HG02759 (cell line): ENCODE measurements at regions not wholly inside any gene's neighbourhood (a gene's known extent, or its start where the extent isn't known, plus 50 kb on each side); places are given as distances from the start of the nearest gene placed in this dataset.
"Not testable (repeated sequence)": the region's sequence is repeated elsewhere in the genome, so short reads cannot be mapped to it uniquely, and the experiment has no call there.

Experiments
- ATAC-seq: cut with Tn5 transposase; IDR thresholded peaks from one replicate; pipeline ENCODE4 v1.9.1; 2021; ENCODE audit warnings: mild to moderate bottlenecking, moderate library complexity; ENCODE audit not compliant: unreplicated experiment

GRCh38 chr4:63106600-63106999 is 1302.7 kb downstream of the TECRL start:
- ATAC-seq = no peak

- ATAC-seq = no peak
These were observed 1303.4 kb downstream of the TECRL start for GRCh38 chr4:63105839-63106238.

DNA sequence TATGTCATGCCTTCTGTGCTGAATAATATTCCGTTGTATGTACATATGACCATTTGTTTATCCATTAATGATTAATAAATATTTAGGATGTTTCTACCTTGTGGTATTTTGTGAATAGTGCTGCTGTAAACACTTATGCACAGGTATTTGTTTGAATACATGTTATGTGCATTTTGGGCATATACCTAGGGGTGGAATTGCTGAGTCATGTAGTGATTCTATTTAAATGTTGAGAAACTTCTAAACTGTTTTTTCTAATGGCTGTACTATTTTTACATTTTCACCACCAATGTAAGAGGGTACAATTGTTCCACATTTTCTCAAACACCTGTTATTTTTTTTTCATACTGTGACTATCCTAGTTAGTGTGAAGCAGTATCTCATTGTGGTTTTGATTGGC is 1318.6 kb downstream of the TECRL start:
- no peak for ATAC-seq

GRCh38 chr4:63085091-63085490 is 1324.2 kb downstream of the TECRL start:
- no peak for ATAC-seq

DNA sequence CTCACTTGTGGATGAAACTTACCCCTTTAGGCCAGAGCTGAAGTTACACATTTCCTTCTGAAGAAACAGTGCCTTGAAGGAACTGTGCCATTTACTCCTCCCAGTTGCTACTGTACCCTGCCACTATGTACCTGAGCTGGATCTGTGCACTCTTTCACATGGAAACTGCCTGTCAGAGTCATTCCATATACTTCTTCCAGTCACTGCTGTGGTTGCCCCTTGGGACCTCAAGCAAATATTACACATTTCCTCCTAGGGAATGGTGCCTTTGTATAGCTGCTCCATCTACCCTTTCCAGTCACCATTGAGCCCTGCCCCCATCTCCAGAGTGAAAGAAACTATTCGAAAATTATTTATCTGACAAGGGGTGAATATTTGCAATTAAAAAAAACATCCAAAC is 1328.3 kb downstream of the TECRL start:
- ATAC-seq = no peak

DNA sequence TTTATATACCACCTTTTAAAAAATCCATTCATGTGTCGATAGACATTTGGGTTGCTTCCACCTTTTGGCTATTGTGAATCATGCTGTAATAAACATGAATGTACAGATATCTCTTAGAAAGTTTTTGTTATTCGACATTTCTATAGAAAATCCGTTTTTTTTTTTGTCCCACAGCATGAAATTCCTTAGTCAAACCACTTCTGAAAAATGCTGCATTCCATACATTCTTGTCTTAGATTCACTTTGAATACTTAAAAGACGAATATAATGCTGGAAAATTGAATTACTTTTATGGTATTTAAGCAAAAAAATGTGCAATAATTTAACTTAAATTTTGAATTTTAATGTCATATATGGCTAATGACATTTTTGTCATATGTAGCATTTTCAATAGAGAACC is 1345.5 kb downstream of the TECRL start:
- ATAC-seq = no peak

DNA sequence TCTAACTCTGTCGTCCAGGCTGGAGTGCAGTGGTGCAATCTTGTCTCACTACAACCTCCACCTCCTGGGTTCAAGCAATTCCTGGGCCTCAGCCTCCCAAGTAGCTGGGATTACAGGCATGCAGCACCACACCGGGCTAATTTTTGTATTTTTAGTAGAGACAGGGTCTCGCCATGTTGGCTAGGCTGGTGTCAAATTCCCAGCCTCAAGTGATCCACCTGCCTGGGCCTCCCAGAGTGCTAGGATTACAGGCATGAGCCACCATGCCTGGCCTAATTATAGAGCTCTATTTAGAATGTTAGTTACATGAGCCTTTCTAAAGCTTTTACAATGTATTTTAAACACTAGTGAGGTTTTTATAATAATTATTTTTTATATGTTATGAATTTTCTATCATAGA is 1346.4 kb downstream of the TECRL start:
- not testable (repeated sequence) for ATAC-seq

DNA sequence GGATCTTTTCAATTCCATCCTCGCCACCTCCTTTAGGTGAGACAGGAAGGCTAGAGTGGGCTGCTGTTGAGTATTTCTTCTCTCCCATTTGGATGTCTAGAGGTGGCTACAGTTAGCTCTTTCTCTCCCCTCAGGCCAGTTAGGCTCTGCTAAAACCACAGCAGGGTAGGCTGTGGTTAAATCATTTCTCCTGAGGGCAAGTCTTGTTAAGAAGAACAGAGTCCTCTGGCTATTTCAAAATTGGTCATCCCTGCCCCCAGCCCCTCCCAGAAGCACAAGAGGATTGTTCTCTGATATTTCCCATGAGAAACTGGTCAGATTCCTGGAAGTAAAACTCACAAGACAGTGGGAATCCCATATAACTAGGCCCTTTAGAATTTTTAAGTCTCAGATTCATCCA is 1359.5 kb downstream of the TECRL start:
- no peak for ATAC-seq

GRCh38 chr4:63049278-63049677 is 1360.0 kb downstream of the TECRL start:
- ATAC-seq = no peak

DNA sequence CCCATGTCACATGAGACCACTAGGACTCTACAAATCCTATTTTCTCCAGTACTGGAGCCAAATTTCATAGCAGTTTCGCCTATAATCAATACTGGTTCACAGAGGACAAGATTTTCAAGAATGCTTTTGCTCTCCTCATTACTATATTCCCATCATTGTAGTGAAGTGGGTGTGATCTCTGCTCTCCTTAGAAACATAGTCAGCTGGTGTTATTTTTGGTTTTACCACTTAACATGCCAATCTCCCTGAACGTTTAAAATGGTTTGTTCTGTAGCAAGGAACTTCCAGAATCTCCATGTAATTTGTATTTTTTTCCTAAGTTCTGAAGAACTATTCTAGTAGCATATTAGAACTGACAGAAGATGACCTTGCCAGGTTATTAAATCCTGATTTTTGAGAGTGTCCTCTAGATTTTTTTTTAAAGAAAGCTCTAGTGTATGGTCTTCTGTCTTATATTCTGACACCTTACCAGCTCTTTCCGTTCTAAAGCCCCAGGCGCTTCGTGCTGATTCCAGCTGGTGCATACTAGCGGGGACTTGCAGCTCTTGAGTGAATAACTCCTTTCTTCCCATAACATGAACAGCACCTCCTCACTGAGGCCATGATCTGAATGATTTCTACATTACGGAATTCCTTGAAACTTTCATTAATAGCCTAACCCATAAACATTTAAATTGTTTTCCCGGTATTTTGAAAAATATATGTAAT is 1372.9 kb downstream of the TECRL start:
- no peak for ATAC-seq

- no peak for ATAC-seq
These were observed 1379.9 kb downstream of the TECRL start for GRCh38 chr4:63029380-63029779.

GRCh38 chr4:63020661-63021060 is 1388.6 kb downstream of the TECRL start:
- ATAC-seq = no peak

- ATAC-seq = no peak
These were observed 1392.0 kb downstream of the TECRL start for GRCh38 chr4:63017300-63017699.

- ATAC-seq = no peak
These were observed 1438.4 kb downstream of the TECRL start for GRCh38 chr4:62970846-62971245.

- no peak for ATAC-seq
These were observed 1448.8 kb downstream of the TECRL start for GRCh38 chr4:62960415-62960814.

- no peak for ATAC-seq
These were observed 1455.5 kb downstream of the TECRL start for GRCh38 chr4:62953752-62954151.

DNA sequence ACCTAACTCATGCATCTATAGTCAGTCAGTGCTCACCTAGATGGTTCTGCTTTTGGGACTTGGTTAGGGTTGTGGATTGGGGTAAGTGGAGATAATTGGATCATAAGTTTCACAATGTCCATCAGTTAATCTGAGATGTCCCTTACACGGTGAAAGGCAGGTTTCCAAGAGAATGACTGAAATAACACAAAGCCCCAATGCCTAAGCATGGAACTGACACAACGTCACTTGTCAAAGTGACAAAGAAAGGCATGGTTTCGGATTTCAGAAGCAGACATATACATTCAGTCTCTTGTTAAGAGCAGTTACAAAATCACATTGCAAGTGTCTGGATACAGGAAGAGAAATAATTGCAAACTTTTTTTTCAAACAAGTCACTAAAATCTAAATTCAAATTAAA is 1456.9 kb downstream of the TECRL start:
- no peak for ATAC-seq

DNA sequence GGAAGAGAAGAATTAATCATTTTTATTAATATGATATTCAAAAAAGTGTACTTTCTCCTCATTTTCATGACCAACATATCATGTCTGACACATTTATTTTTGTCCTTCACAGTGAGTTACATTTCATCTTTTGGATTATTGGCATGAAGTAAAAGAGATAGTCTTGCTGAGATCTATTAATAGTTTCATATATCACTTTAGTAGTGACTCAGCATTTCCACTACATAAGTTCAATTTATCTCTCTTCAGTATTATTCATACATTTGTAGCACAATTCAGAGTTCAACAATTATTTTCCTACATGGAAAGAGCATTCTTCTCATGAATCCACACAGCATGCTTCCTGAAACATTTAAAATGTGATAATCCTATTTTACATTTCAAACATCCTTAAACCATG is 1461.1 kb downstream of the TECRL start:
- ATAC-seq = no peak

GRCh38 chr4:62940229-62940628 is 1469.0 kb downstream of the TECRL start:
- ATAC-seq = no peak

GRCh38 chr4:62930884-62931283 is 1478.4 kb downstream of the TECRL start:
- ATAC-seq = no peak

DNA sequence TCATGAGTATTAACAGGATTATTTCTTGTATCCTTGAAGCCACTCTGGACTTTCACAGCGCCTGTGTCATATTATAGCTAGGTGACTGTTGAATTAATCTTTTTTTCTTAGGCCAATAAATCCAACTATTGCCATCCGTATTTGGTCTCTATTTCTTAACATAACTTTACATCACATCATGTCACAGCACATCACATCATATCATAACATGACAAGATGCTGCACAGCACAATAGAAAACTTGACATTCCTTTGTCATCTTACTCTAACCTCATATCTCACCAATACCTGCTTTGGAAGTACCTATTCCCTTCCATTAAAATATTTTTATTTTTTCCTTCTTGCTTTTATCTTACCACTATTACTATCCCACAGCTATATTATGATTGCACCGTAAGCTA is 1480.8 kb downstream of the TECRL start:
- no peak for ATAC-seq

DNA sequence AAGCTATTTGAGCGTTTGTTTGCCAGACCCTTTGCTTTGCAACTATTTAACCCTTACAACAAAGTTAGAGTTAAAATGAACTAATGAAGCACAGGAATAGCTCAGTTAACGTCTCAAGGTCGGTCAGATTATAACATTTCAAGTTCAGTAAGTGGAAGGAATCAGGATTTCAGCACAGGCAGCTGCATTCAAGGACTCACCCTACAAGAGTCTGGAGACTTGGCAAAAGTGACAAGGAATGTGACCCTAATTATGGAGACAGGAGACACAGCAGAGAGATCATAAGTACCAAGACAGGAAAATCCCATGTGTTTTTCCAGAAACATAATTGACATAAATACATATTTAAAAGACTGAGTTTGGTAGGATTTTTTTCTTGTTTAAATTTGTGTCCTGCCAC is 1481.7 kb downstream of the TECRL start:
- ATAC-seq = no peak

- ATAC-seq = no peak
These were observed 1485.5 kb downstream of the TECRL start for GRCh38 chr4:62923783-62924182.
